ENCODE measurements at regions not wholly inside any gene's neighbourhood (a gene's known extent, or its start where the extent isn't known, plus 50 kb on each side); places are given as distances from the start of the nearest gene placed in this dataset.
"Not testable (repeated sequence)": the region's sequence is repeated elsewhere in the genome, so short reads cannot be mapped to it uniquely, and the experiment has no call there.

DNA sequence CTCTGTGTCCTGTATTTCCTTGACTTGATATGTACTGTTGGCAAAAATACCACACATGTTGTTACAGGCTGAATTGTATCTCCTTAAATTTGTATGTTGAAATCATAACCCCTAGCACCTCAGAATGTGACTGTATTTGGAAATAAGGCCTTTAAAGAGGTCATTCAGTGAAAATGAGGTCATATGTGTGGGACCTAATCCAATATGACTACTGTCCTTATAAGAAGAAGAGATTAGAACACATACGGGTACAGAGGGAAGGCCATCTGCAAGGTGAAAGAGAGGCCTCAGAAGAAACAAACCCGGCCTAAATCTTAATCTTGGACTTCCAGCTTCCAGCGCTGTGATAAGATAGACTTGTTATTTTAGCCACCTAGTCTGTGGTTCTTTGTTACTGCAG is 202.5 kb downstream of the NUFIP1 start:
- no peak overlapping the region for H3K4me3 ChIP-seq (ENCODE audit: low read depth, low read length)
- TF ChIP-seq, protein P1, sequence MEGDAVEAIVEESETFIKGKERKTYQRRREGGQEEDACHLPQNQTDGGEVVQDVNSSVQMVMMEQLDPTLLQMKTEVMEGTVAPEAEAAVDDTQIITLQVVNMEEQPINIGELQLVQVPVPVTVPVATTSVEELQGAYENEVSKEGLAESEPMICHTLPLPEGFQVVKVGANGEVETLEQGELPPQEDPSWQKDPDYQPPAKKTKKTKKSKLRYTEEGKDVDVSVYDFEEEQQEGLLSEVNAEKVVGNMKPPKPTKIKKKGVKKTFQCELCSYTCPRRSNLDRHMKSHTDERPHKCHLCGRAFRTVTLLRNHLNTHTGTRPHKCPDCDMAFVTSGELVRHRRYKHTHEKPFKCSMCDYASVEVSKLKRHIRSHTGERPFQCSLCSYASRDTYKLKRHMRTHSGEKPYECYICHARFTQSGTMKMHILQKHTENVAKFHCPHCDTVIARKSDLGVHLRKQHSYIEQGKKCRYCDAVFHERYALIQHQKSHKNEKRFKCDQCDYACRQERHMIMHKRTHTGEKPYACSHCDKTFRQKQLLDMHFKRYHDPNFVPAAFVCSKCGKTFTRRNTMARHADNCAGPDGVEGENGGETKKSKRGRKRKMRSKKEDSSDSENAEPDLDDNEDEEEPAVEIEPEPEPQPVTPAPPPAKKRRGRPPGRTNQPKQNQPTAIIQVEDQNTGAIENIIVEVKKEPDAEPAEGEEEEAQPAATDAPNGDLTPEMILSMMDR (conservative IDR thresholded peaks at IDR 0.05; ENCODE audit: low read depth, low read length): no peak

DNA sequence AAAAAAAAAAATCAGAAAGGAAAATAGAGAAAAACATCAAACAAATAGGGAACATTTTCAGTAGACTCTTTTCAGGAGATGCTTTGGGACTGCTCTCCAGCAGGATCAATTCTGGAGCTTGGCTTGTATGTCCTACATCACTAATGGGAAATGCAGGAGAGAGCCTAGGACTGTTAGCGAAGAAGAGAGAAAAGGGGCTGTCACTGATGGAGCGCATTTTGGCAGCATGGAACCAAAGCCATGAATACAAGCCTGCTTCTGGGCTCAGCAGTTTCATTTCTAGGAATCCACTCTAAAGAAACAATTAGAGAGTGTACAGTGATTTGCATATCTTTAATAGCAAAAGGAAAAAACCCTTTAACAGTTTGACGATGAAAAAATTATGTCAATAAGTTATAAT is 203.9 kb downstream of the NUFIP1 start:
- DNase-seq (ENCODE audit: low read depth): no peak
- TF ChIP-seq, protein P1 (conservative IDR thresholded peaks at IDR 0.05; ENCODE audit: low read depth, low read length): no peak
- no peak overlapping the region for H3K4me3 ChIP-seq (ENCODE audit: low read depth, low read length)

More for the DNA sequence above, 202.5 kb downstream of the NUFIP1 start:
- no peak for DNase-seq (ENCODE audit: low read depth)

DNA sequence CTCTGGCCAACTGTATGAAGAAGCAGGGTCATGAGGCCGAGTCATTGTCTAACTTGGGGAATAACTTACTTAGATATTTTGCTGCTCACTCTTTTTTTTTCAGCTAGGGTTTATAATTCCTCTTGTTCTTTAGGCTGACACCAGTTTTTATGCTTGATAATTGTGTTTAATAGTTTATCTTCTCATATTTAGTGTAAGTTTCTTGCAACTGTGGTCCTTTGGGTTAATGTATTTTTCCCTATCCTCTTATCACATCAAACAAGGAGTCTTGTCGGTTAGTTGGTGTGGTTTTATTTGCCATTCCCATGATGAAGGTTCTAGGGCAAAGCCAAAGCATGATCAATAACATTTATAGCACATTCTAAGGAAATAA is 204.6 kb downstream of the NUFIP1 start:
- H3K4me3 ChIP-seq (ENCODE audit: low read depth, low read length): no peak overlapping the region
- no peak for DNase-seq (ENCODE audit: low read depth)

DNA sequence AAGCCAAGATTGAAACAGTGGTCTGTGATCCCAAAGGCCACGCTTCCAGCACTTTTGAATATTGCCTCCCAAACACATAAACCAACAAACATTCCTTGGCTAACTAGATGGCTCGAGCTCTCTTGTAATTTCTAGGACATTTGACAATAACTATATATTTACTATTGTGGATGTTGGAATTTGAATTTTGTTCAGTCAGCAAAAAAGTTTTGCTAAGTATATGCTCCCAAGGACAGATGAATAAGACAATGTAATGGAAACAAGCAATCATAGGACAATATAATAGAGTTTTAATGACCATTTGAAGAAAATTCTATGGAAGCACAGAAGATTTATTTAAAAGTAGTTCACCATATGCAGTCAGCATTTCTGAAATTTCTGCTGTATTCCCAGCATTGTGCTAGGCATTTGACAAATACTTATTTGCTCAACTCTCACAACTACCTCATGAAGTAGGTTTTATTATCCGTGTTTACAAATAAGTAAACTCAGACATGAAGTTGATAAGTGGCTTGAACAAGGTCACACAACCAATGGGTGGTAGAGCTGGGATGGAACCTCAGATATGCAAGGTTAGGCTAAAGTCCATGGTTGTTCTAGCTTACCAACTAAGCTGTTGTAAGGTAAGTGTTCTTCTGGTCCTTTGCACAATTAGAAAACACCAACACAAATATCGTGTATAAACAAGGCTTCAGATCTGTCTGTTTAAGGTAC is 205.1 kb downstream of the NUFIP1 start:
- no peak for DNase-seq (ENCODE audit: low read depth)
- TF ChIP-seq, protein P1 (conservative IDR thresholded peaks at IDR 0.05; ENCODE audit: low read depth, low read length): no peak
- no peak overlapping the region for H3K4me3 ChIP-seq (ENCODE audit: low read depth, low read length)

More for the DNA sequence above, 204.6 kb downstream of the NUFIP1 start:
- TF ChIP-seq, protein P1 (conservative IDR thresholded peaks at IDR 0.05; ENCODE audit: low read depth, low read length): no peak

DNA sequence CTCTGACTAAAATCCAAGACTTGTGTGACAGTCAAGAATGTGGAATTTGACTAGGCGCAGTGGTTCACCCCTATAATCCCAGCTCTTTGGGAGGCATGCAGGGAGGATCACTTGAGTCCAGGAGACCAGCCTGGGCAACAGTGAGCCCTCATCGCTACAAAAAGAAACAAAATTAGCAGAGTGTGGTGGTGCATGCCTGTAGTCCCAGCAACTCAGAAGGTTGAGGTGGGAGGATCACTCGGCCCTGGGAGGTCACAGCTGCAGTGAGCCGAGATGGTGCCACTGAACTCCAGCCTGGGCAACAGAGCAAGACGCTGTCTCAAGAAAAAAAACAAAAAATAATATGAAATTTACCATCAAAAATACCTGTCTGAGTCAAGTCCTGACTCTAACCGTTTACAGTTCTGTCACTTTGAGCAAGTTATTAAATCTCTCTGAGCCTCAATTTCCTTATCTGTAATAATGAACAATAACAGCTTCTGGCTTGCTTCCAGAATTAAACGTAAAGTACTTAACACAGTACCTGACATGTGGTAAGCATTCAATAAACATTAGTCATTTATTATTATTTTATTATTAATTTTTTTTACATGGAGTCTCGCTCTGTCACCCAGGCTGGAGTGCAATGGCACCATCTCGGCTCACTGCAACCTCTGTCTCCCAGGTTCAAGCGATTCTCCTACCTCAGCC is 204.6 kb upstream of the TSC22D1 start:
- no peak overlapping the region for H3K4me3 ChIP-seq (ENCODE audit: low read depth, low read length)
- TF ChIP-seq, protein P1 (conservative IDR thresholded peaks at IDR 0.05; ENCODE audit: low read depth, low read length): no peak
- no peak for DNase-seq (ENCODE audit: low read depth)

DNA sequence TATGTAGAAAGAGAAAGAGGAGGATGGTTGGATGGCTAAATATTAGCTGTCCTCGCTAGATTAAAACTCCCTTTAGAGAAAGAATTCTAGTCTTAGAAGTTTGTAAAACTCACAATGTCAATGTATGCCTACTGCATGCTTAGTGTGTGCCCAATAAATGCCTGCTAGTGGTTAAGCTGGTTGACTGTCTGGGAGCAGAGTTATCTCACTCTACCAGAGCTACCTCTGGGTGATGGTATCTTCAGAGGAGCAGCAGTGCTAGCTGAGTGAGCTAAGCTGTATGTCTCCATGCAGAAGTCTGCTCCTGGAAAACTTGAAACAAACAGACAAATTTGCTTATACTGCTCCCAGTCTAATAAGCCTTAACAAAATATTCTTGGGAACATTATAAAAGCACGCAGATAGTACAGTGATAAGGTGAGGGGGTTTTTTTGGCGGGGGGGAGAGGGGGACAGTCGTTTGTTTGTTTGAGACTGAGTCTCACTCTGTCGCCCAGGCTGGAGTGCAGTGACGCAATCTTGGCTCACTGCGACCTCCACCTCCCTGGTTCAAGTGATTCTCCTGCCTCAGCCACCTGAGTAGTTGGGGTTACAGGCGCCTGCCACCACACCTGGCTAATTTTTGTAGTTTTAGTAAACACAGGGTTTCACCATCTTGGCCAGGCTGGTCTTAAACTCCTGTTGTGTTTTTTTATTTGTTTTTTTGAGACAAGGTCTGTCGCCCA is 202.8 kb upstream of the TSC22D1 start:
- DNase-seq (ENCODE audit: low read depth): no peak
- TF ChIP-seq, protein P1 (conservative IDR thresholded peaks at IDR 0.05; ENCODE audit: low read depth, low read length): no peak
- H3K4me3 ChIP-seq (ENCODE audit: low read depth, low read length): no peak overlapping the region

DNA sequence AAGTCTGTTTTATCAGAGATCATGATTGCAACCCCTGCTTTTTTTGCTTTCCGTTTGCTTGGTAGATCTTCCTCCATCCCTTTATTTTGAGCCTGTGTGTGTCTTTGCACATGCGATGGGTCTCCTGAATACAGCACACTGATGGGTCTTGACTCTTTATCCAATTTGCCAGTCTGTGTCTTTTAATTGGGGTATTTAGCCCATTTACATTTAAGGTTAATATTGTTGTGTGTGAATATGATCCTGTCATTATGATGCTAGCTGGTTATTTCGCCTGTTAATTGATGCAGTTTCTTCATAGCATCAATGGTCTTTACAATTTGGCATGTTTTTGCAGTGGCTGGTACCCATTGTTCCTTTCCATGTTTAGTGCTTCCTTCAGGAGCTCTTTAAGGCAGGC is 199.2 kb upstream of the TSC22D1 start:
- not testable (repeated sequence) for DNase-seq (ENCODE audit: low read depth); H3K4me3 ChIP-seq (ENCODE audit: low read depth, low read length)
